IMR-90 (cell line): ENCODE measurements at regions not wholly inside any gene's neighbourhood (a gene's known extent, or its start where the extent isn't known, plus 50 kb on each side); places are given as distances from the start of the nearest gene placed in this dataset.

ENCODE experiments used
- ATAC-seq: fragments of 200-7000 bp; cut with Tn5 transposase; 2 replicates; pipeline ENCODE4 v1.9.1; 2020; ENCODE audit warnings: low read depth, mild to moderate bottlenecking, moderate library complexity
- BruUV-seq: library from RNA; stranded (reverse); fragments of 400-500 nt; replicated peaks from 2 replicates; lab custom pipeline; 2021; lab: Mats Ljungman, UMichigan
- CTCF ChIA-PET: fragments of 300-600 bp; formaldehyde crosslinking; extraction: SDS; loops from one replicate; lab custom pipeline; 2021; ENCODE audit warnings: antibody characterized with exemption; lab: Yijun Ruan, JAX
- POLR2A ChIA-PET: fragments of 300-600 bp; sonication (Branson Sonifier 250); formaldehyde crosslinking; loops from one replicate; lab custom pipeline; 2022; ENCODE audit warnings: antibody characterized with exemption; ENCODE audit not compliant: unreplicated experiment; lab: Charles Lee
- DNase-seq: peaks from one replicate; pipeline ENCODE4 v3.0.0; 2013
- H2AFZ ChIP-seq: replicated peaks from 2 replicates; pipeline ENCODE3; 2013; ENCODE audit warnings: low read length, mild to moderate bottlenecking; ENCODE audit not compliant: poor library complexity
- H2AK5ac ChIP-seq: 2 replicates; pipeline ENCODE4 v1.6.1; 2013; ENCODE audit warnings: low read depth, low read length, inconsistent platforms
- H2AK9ac ChIP-seq: replicated peaks from 2 replicates; pipeline ENCODE3; 2013; ENCODE audit warnings: mild to moderate bottlenecking, low read depth, low read length, moderate library complexity; ENCODE audit not compliant: poor library complexity
- H2BK120ac ChIP-seq: 2 replicates; pipeline ENCODE4 v1.6.1; 2013; ENCODE audit warnings: low read depth, low read length, inconsistent platforms
- H2BK15ac ChIP-seq: 3 replicates; pipeline ENCODE4 v1.6.1; 2013; ENCODE audit warnings: low read depth, low read length, inconsistent platforms
- H2BK20ac ChIP-seq: 2 replicates; pipeline ENCODE4 v1.6.1; 2013; ENCODE audit warnings: low read depth, mild to moderate bottlenecking, inconsistent platforms, low read length, moderate library complexity
- H2BK5ac ChIP-seq: 2 replicates; pipeline ENCODE4 v1.6.1; 2013; ENCODE audit warnings: mild to moderate bottlenecking, low read depth, low read length, inconsistent platforms; ENCODE audit not compliant: poor library complexity, severe bottlenecking
- H3K14ac ChIP-seq: replicated peaks from 2 replicates; pipeline ENCODE4 v1.6.1; 2013; ENCODE audit warnings: low read depth, low read length, inconsistent platforms
- H3K18ac ChIP-seq: 2 replicates; pipeline ENCODE4 v1.6.1; 2013; ENCODE audit warnings: low read depth, low read length, control low read depth
- H3K23ac ChIP-seq: 2 replicates; pipeline ENCODE4 v1.6.1; 2013; ENCODE audit warnings: low read depth, low read length, inconsistent platforms
- H3K27ac ChIP-seq: 2 replicates; pipeline ENCODE4 v1.5.1; 2013; ENCODE audit warnings: mild to moderate bottlenecking, control low read depth, low read length; ENCODE audit not compliant: insufficient read depth
- H3K27me3 ChIP-seq: 2 replicates; pipeline ENCODE4 v1.6.1; 2013; ENCODE audit warnings: low read length; ENCODE audit not compliant: control insufficient read depth, insufficient read depth
- H3K36me3 ChIP-seq: 2 replicates; pipeline ENCODE4 v1.6.1; 2013; ENCODE audit warnings: low read length, mixed read lengths; ENCODE audit not compliant: control insufficient read depth, insufficient read depth
- H3K4ac ChIP-seq: 2 replicates; pipeline ENCODE4 v1.6.1; 2013; ENCODE audit warnings: low read depth, low read length, inconsistent platforms
- H3K4me1 ChIP-seq: 2 replicates; pipeline ENCODE4 v1.6.1; 2013; ENCODE audit warnings: low read length, mixed read lengths; ENCODE audit not compliant: control insufficient read depth, insufficient read depth
- H3K4me2 ChIP-seq: 2 replicates; pipeline ENCODE4 v1.6.1; 2013; ENCODE audit warnings: low read depth, mild to moderate bottlenecking, control low read depth, low read length, moderate library complexity
- H3K4me3 ChIP-seq: 2 replicates; pipeline ENCODE4 v1.5.1; 2013; ENCODE audit warnings: low read depth, mild to moderate bottlenecking, control low read depth, low read length, moderate library complexity; ENCODE audit not compliant: insufficient read depth
- H3K56ac ChIP-seq: 2 replicates; pipeline ENCODE4 v1.6.1; 2013; ENCODE audit warnings: low read length, inconsistent platforms; ENCODE audit not compliant: insufficient read depth; ENCODE audit errors: extremely low read depth
- H3K79me1 ChIP-seq, 2 experiments: 2 replicates each; pipeline ENCODE4 v1.6.1; 2013; ENCODE audit warnings: low read length in 2 of 2, inconsistent platforms in 1 of 2, low read depth in 1 of 2
- H3K9ac ChIP-seq: 2 replicates; pipeline ENCODE4 v1.6.1; 2013; ENCODE audit warnings: low read depth, low read length, control low read depth
- H3K9me1 ChIP-seq: 2 replicates; pipeline ENCODE4 v1.6.1; 2013; ENCODE audit warnings: low read length, inconsistent platforms; ENCODE audit not compliant: insufficient read depth
- H3K9me3 ChIP-seq: 2 replicates; pipeline ENCODE4 v1.6.1; 2013; ENCODE audit warnings: low read length; ENCODE audit not compliant: control insufficient read depth, insufficient read depth
- H4K20me1 ChIP-seq: 2 replicates; pipeline ENCODE4 v1.6.1; 2013; ENCODE audit warnings: low read length, inconsistent platforms; ENCODE audit not compliant: insufficient read depth
- H4K5ac ChIP-seq: 2 replicates; pipeline ENCODE4 v1.6.1; 2013; ENCODE audit warnings: mild to moderate bottlenecking, low read depth, low read length, control low read depth
- H4K8ac ChIP-seq, 2 experiments: 2 replicates each; pipeline ENCODE4 v1.6.1; 2013; ENCODE audit warnings: low read depth in 2 of 2, low read length in 2 of 2, control low read depth in 1 of 2, inconsistent platforms in 1 of 2
- H4K91ac ChIP-seq: 2 replicates; pipeline ENCODE4 v1.6.1; 2013; ENCODE audit warnings: low read depth, low read length, inconsistent platforms; ENCODE audit not compliant: insufficient read depth
- BHLHE40 ChIP-seq: fragments of 150-350 bp; IDR thresholded peaks from 2 replicates; pipeline ENCODE4 v1.6.1; 2016; ENCODE audit warnings: mild to moderate bottlenecking, low read depth, low read length
- CEBPB ChIP-seq: IDR thresholded peaks from 2 replicates; pipeline ENCODE4 v1.6.1; 2012; ENCODE audit warnings: low read depth, low read length, improper control_type of control experiment
- CHD1 ChIP-seq: IDR thresholded peaks from 2 replicates; pipeline ENCODE4 v1.6.1; 2012; ENCODE audit warnings: low read depth, low read length, improper control_type of control experiment
- CTCF ChIP-seq: conservative IDR thresholded peaks from 2 replicates; pipeline ENCODE4 v1.5.1; 2012; ENCODE audit warnings: mild to moderate bottlenecking, low read depth, low read length, improper control_type of control experiment
- ELK1 ChIP-seq: fragments of 150-350 bp; IDR thresholded peaks from 2 replicates; pipeline ENCODE4 v1.6.1; 2016; ENCODE audit warnings: low read depth, mild to moderate bottlenecking, low read length, moderate library complexity, borderline replicate concordance
- FOS ChIP-seq: fragments of 150-350 bp; IDR thresholded peaks from 2 replicates; pipeline ENCODE4 v1.6.1; 2016; ENCODE audit warnings: low read depth, low read length
- MAFK ChIP-seq: IDR thresholded peaks from 2 replicates; pipeline ENCODE4 v1.6.1; 2012; ENCODE audit warnings: low read depth, low read length, improper control_type of control experiment
- MAZ ChIP-seq: IDR thresholded peaks from 2 replicates; pipeline ENCODE4 v1.6.1; 2012; ENCODE audit warnings: low read depth, mild to moderate bottlenecking, low read length, improper control_type of control experiment, moderate library complexity, borderline replicate concordance
- MXI1 ChIP-seq: IDR thresholded peaks from 2 replicates; pipeline ENCODE4 v1.6.1; 2012; ENCODE audit warnings: low read depth, mild to moderate bottlenecking, low read length, moderate library complexity, borderline replicate concordance
- NFE2L2 ChIP-seq: fragments of 150-350 bp; IDR thresholded peaks from 2 replicates; pipeline ENCODE4 v1.6.1; 2016; ENCODE audit warnings: low read depth, mild to moderate bottlenecking, low read length
- POLR2A ChIP-seq: IDR thresholded peaks from 2 replicates; pipeline ENCODE4 v1.6.1; 2012; ENCODE audit warnings: mild to moderate bottlenecking, low read depth, low read length
- RAD21 ChIP-seq: IDR thresholded peaks from 2 replicates; pipeline ENCODE4 v1.6.1; 2012; ENCODE audit warnings: low read length, improper control_type of control experiment
- RCOR1 ChIP-seq: IDR thresholded peaks from 2 replicates; pipeline ENCODE4 v1.6.1; 2012; ENCODE audit warnings: mild to moderate bottlenecking, low read length, improper control_type of control experiment; ENCODE audit not compliant: insufficient replicate concordance
- RFX5 ChIP-seq: IDR thresholded peaks from 2 replicates; pipeline ENCODE4 v1.8.0; 2012; ENCODE audit warnings: low read depth, mild to moderate bottlenecking, low read length, moderate library complexity
- SMC3 ChIP-seq: fragments of 150-350 bp; IDR thresholded peaks from 2 replicates; pipeline ENCODE4 v1.6.1; 2016; ENCODE audit warnings: low read depth, mild to moderate bottlenecking, antibody characterized with exemption, low read length, moderate library complexity
- USF2 ChIP-seq: fragments of 150-350 bp; IDR thresholded peaks from 2 replicates; pipeline ENCODE4 v1.6.1; 2017; ENCODE audit warnings: mild to moderate bottlenecking, antibody characterized with exemption, low read length, low read depth
- WGBS, 2 experiments: methylation state at CpG; one replicate each; pipeline versions ENCODE4 v1.1.5 to v1.1.7; 2013; ENCODE audit warnings: missing lambda C conversion rate in 2 of 2; ENCODE audit not compliant: insufficient read length in 1 of 2; ENCODE audit errors: extremely low coverage in 2 of 2; 5-methylcytosine and 5-hydroxymethylcytosine counted together
- dilution Hi-C: fragments of 300-500 bp; cut with HindIII; formaldehyde crosslinking; loops from one replicate; pipeline ENCODE4 v1.14.3; 2018; ENCODE audit warnings: low sequenced_read_pairs; ENCODE audit not compliant: unreplicated experiment
- in situ Hi-C: fragments of 300-500 bp; cut with MboI; formaldehyde crosslinking; loops from 3 replicates; pipeline ENCODE4 v1.14.3; 2019; ENCODE audit warnings: low sequenced_read_pairs, inconsistent platforms, mixed read lengths
- intact Hi-C: fragments of 100-400 bp; cut with micrococcal nuclease; formaldehyde crosslinking; loops from 2 replicates; pipeline ENCODE4 v1.10.0; 2022

- Histone ChIP-seq H4K20me1 (no peaks in the 10 kb centered on the region), H2BK5ac (no peak overlapping the region), H3K4me1 (no peaks in the 10 kb centered on the region), H3K23ac (no peak overlapping the region), H3K79me1 (no peaks in the 10 kb centered on the region), H3K36me3 (no peaks in the 10 kb centered on the region), H3K14ac (no peak overlapping the region), H3K4ac (no peak overlapping the region), H4K5ac (no peak overlapping the region), H2BK120ac (no peak overlapping the region), H3K27me3 (peaks cover 40% of the 10 kb centered on the region; the same call in 1 of the 2 replicates), H3K18ac (no peak overlapping the region), H4K91ac (no peak overlapping the region), H3K4me2 (no peak overlapping the region), H3K9ac (no peak overlapping the region), H4K8ac (no peak overlapping the region), H2BK20ac (no peak overlapping the region), H2AFZ (no peak overlapping the region), H3K56ac (no peak overlapping the region), H2AK5ac (no peak overlapping the region), H2BK15ac (no peak overlapping the region), H3K9me3 (no peaks in the 10 kb centered on the region), H3K9me1 (no peaks in the 10 kb centered on the region), H3K27ac (no peak overlapping the region), H2AK9ac (no peak overlapping the region), H3K4me3 (no peak overlapping the region)
- TF ChIP-seq SMC3 (no peak), CEBPB (no peak), FOS (no peak), CHD1 (no peak), NFE2L2 (no peak), USF2 (no peak), MXI1 (no peak), RCOR1 (no peak), MAZ (no peak), POLR2A (no peak), RAD21 (no peak), RFX5 (no peak), MAFK (no peak), ELK1 (no peak), BHLHE40 (no peak), CTCF (no peak)
- intact Hi-C loops: no loop called here
- BruUV-seq: no TSS peak
- ATAC-seq (no peak), DNase-seq (no peak)
- ChIA-PET CTCF (no interaction called here), POLR2A (no interaction called here)
- dilution Hi-C loops: no loop called here
- WGBS, 2 experiments: 80% methylated on average over 17 of the region's 42 CpGs; no CpG with 5 or more reads in 1 of the 2 experiments
- in situ Hi-C loops: no loop called here
Observed at GRCh38 chr4:1536579-1537409, 130.6 kb upstream of the NKX1-1 start.
